Coronary artery (tissue), 2 donors: ENCODE measurements at regions not wholly inside any gene's neighbourhood (a gene's known extent, or its start where the extent isn't known, plus 50 kb on each side); places are given as distances from the start of the nearest gene placed in this dataset.

Experiments used
- DNase-seq: peaks from one replicate; pipeline ENCODE4 v3.0.0-alpha.2; 2017; ENCODE audit warnings: low spot score
- H3K27ac ChIP-seq, 2 donors: fragments of 200-600 bp; sonication (generic); one replicate each; pipeline ENCODE4 v1.5.1; 2016 to 2019
- H3K4me3 ChIP-seq: fragments of 200-600 bp; sonication (generic); 2 replicates; pipeline ENCODE4 v1.5.1; 2016; ENCODE audit warnings: mild to moderate bottlenecking, moderate library complexity
- CTCF ChIP-seq: fragments of 200-600 bp; sonication (generic); IDR thresholded peaks from one replicate; pipeline ENCODE4 v1.5.1; 2019; ENCODE audit warnings: antibody characterized with exemption

- no peak for DNase-seq
- Histone ChIP-seq H3K4me3 (no peak overlapping the region), H3K27ac (no peak overlapping the region)
- TF ChIP-seq CTCF = no peak
Observed at GRCh38 chr2:176414641-176415040, 145.4 kb downstream of the MTX2 start.

GRCh38 chr2:176415174-176415895 is 146.1 kb downstream of the MTX2 start:
- Histone ChIP-seq H3K4me3 (no peak overlapping the region), H3K27ac (no peak overlapping the region)
- no peak for DNase-seq
- no peak for TF ChIP-seq CTCF

- no peak for DNase-seq
- TF ChIP-seq CTCF = no peak
- no peak overlapping the region for H3K27ac ChIP-seq
- H3K4me3 ChIP-seq = no peak overlapping the region
Observed at GRCh38 chr2:176415937-176416499, 146.8 kb downstream of the MTX2 start.

GRCh38 chr2:176418768-176419167 is 149.5 kb downstream of the MTX2 start:
- H3K27ac ChIP-seq = no peak overlapping the region
- H3K4me3 ChIP-seq = no peak overlapping the region
- no peak for DNase-seq
- no peak for TF ChIP-seq CTCF

- no peak overlapping the region for H3K4me3 ChIP-seq
- peak overlapping the region in 1 of 2 donors; percentile 60 for H3K27ac ChIP-seq
- no peak for DNase-seq
- no peak for TF ChIP-seq CTCF
Observed at GRCh38 chr2:176419591-176420071, 150.4 kb downstream of the MTX2 start.

- Histone ChIP-seq H3K4me3 (no peak overlapping the region), H3K27ac (no peak overlapping the region)
- TF ChIP-seq CTCF = no peak
- DNase-seq = no peak
Observed at GRCh38 chr2:176421297-176422050, 152.2 kb downstream of the MTX2 start.
